Endothelial cell of umbilical vein (primary cell): ENCODE measurements at regions not wholly inside any gene's neighbourhood (a gene's known extent, or its start where the extent isn't known, plus 50 kb on each side); places are given as distances from the start of the nearest gene placed in this dataset.

ENCODE experiments used
- CTCF ChIP-seq, 2 donors: IDR thresholded peaks; 1 replicate in 1 of 2; 2 replicates in 1 of 2; pipeline ENCODE4 v1.5.1; 2011; ENCODE audit warnings: low read length in 2 of 2, mild to moderate bottlenecking in 2 of 2, moderate library complexity in 2 of 2, control low read depth in 1 of 2, inconsistent platforms in 1 of 2, low read depth in 1 of 2; ENCODE audit not compliant: insufficient read depth in 1 of 2; ENCODE audit errors: extremely low read depth in 1 of 2
- EZH2 ChIP-seq: IDR thresholded peaks from 2 replicates; pipeline ENCODE4 v1.6.1; 2012; ENCODE audit warnings: borderline replicate concordance, low read depth, mild to moderate bottlenecking, moderate library complexity, low read length, inconsistent platforms; ENCODE audit not compliant: severe bottlenecking
- FOS ChIP-seq: IDR thresholded peaks from 2 replicates; pipeline ENCODE4 v1.6.1; 2011; ENCODE audit warnings: mild to moderate bottlenecking, low read length, moderate library complexity, borderline replicate concordance; ENCODE audit not compliant: insufficient read depth
- GATA2 ChIP-seq: IDR thresholded peaks from 2 replicates; pipeline ENCODE4 v1.7.0; 2011; ENCODE audit warnings: low read depth, mild to moderate bottlenecking, moderate library complexity, mixed read lengths, low read length; ENCODE audit not compliant: insufficient read length, insufficient read depth
- JUN ChIP-seq: IDR thresholded peaks from 2 replicates; pipeline ENCODE4 v1.6.1; 2011; ENCODE audit warnings: borderline replicate concordance, low read depth; ENCODE audit not compliant: insufficient read length, insufficient read depth
- MAX ChIP-seq: IDR thresholded peaks from 2 replicates; pipeline ENCODE4 v1.6.1; 2011; ENCODE audit not compliant: insufficient read depth, insufficient read length
- MYC ChIP-seq: IDR thresholded peaks from one replicate; pipeline ENCODE4 v1.6.1; 2011; ENCODE audit warnings: mild to moderate bottlenecking, low read depth, low read length
- POLR2A ChIP-seq: IDR thresholded peaks from 2 replicates; pipeline ENCODE4 v1.6.1; 2012; ENCODE audit warnings: low read depth, mild to moderate bottlenecking, control low read depth, low read length
- POLR2AphosphoS5 ChIP-seq: IDR thresholded peaks from 2 replicates; pipeline ENCODE4 v1.6.1; 2012; ENCODE audit warnings: low read depth, mild to moderate bottlenecking, control low read depth, low read length, moderate library complexity; ENCODE audit not compliant: insufficient read depth

GRCh38 chr10:47207281-47207615, 92.7 kb upstream of the GDF10 start:
- TF ChIP-seq CTCF (IDR thresholded peaks at IDR 0.05; ENCODE audit: extremely low read depth in 1 of 2, insufficient read depth in 1 of 2, low read depth in 1 of 2, low read length in 2 of 2) (no peak), MAX (no peak), POLR2A (no peak), EZH2 (no peak), POLR2AphosphoS5 (no peak), FOS (no peak), MYC (no peak), GATA2 (no peak), JUN (no peak)
